K562 (cell line): ENCODE measurements at regions not wholly inside any gene's neighbourhood (a gene's known extent, or its start where the extent isn't known, plus 50 kb on each side); places are given as distances from the start of the nearest gene placed in this dataset.

Experiments used
- FOSL1 ChIP-seq: fragments of 200-800 bp; sonication (Bioruptor generic); conservative IDR thresholded peaks from 2 replicates; pipeline ENCODE4 v1.6.1; 2016; ENCODE audit warnings: missing genetic modification characterization, missing compliant biosample characterization
- L3MBTL2 ChIP-seq: fragments of 450-650 bp; IDR thresholded peaks from 2 replicates; pipeline ENCODE4 v1.6.1; 2016; ENCODE audit warnings: mild to moderate bottlenecking, moderate library complexity
- NBN ChIP-seq: fragments of 450-650 bp; IDR thresholded peaks from 2 replicates; pipeline ENCODE4 v1.6.1; 2016; ENCODE audit warnings: low read depth, mild to moderate bottlenecking
- ZFP36 ChIP-seq: fragments of 150-350 bp; IDR thresholded peaks from 2 replicates; pipeline ENCODE4 v1.6.1; 2018; ENCODE audit warnings: low read length, low read depth; ENCODE audit not compliant: partially characterized antibody
- ZNF232 ChIP-seq: sonication (generic); formaldehyde crosslinking; IDR thresholded peaks from 2 replicates; pipeline ENCODE4 v1.8.0; 2022; ENCODE audit warnings: mild to moderate bottlenecking, missing genetic modification reagents
- TF ChIP-seq, protein P1 (sequence below): fragments of 450-650 bp; IDR thresholded peaks from 2 replicates; pipeline ENCODE4 v1.6.1; 2016; ENCODE audit warnings: borderline replicate concordance
- TF ChIP-seq, protein P2 (sequence below): fragments of 450-650 bp; formaldehyde crosslinking; IDR thresholded peaks from 2 replicates; pipeline ENCODE4 v1.4.0; 2022; ENCODE audit warnings: missing genetic modification characterization
- TF ChIP-seq, protein P3 (sequence below), 3 experiments: IDR thresholded peaks in 2 of 3; conservative IDR thresholded peaks in 1 of 3; 2 replicates each; pipeline ENCODE4 v1.5.1; 2011 to 2012; ENCODE audit warnings: low read length in 3 of 3, mild to moderate bottlenecking in 3 of 3, control low read depth in 2 of 3, improper control_type of control experiment in 1 of 3, inconsistent platforms in 1 of 3, low read depth in 1 of 3, mixed read lengths in 1 of 3, moderate library complexity in 1 of 3; ENCODE audit not compliant: insufficient read depth in 2 of 3
- TF ChIP-seq, protein P4 (sequence below), 2 experiments: IDR thresholded peaks; 2 replicates each; pipeline ENCODE4 v1.6.1; 2011; ENCODE audit warnings: borderline replicate concordance in 1 of 2, control low read depth in 1 of 2, low read depth in 1 of 2, low read length in 1 of 2, mild to moderate bottlenecking in 1 of 2, mixed read lengths in 1 of 2, moderate library complexity in 1 of 2; ENCODE audit not compliant: insufficient read depth in 1 of 2, insufficient read length in 1 of 2, poor library complexity in 1 of 2, severe bottlenecking in 1 of 2; ENCODE audit errors: extremely low read depth in 1 of 2
- TF ChIP-seq, protein P5 (sequence below): fragments of 250-450 bp; sonication (Bioruptor Pico); IDR thresholded peaks from 2 replicates; pipeline ENCODE4 v1.5.0; 2020; ENCODE audit warnings: mild to moderate bottlenecking
- TF ChIP-seq, protein P6 (sequence below): fragments of 250-450 bp; sonication (Bioruptor Pico); IDR thresholded peaks from 2 replicates; pipeline ENCODE4 v1.5.0; 2020; ENCODE audit warnings: mild to moderate bottlenecking, borderline replicate concordance

DNA sequence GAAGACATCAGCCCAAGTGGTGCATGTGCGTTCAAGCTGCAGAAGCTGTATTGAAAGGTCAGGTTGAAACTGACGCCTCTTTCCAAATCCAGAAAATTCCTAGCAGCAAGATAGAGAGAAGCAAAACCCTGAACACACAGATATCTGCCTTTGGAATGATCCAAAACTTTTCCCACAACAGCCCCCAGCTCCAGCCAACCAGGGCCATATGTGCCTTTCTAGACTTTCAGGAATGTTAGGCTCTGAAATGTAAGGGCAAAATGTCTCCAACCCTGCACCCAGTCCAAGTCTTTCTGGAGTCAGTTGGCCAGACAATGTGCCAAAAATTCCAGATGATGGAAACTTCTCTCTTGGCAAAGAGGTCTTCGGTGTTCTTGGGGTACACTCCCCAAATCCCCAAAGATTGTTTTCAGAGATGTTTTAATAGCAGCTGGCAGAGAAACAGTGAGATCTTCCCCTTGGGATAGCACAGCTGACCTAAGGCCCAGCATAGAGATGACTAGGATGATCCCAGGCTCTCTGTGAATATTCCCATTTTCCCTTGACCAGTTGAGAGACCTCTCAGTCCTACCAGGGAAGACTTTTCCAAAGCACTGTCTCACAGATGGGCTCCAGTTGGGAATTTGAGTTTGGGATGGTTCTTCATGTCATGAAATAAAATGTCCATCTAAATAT is 440.4 kb upstream of the CD180 start:
- TF ChIP-seq FOSL1 (tag): no peak
- TF ChIP-seq, protein P1, sequence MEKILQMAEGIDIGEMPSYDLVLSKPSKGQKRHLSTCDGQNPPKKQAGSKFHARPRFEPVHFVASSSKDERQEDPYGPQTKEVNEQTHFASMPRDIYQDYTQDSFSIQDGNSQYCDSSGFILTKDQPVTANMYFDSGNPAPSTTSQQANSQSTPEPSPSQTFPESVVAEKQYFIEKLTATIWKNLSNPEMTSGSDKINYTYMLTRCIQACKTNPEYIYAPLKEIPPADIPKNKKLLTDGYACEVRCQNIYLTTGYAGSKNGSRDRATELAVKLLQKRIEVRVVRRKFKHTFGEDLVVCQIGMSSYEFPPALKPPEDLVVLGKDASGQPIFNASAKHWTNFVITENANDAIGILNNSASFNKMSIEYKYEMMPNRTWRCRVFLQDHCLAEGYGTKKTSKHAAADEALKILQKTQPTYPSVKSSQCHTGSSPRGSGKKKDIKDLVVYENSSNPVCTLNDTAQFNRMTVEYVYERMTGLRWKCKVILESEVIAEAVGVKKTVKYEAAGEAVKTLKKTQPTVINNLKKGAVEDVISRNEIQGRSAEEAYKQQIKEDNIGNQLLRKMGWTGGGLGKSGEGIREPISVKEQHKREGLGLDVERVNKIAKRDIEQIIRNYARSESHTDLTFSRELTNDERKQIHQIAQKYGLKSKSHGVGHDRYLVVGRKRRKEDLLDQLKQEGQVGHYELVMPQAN: no peak
- TF ChIP-seq, protein P2, sequence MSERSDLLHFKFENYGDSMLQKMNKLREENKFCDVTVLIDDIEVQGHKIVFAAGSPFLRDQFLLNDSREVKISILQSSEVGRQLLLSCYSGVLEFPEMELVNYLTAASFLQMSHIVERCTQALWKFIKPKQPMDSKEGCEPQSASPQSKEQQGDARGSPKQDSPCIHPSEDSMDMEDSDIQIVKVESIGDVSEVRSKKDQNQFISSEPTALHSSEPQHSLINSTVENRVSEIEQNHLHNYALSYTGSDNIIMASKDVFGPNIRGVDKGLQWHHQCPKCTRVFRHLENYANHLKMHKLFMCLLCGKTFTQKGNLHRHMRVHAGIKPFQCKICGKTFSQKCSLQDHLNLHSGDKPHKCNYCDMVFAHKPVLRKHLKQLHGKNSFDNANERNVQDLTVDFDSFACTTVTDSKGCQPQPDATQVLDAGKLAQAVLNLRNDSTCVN (CRISPR knock-in tag): no peak
- TF ChIP-seq ZNF232 (CRISPR knock-in tag): no peak
- no peak for TF ChIP-seq ZFP36
- TF ChIP-seq, protein P3, sequence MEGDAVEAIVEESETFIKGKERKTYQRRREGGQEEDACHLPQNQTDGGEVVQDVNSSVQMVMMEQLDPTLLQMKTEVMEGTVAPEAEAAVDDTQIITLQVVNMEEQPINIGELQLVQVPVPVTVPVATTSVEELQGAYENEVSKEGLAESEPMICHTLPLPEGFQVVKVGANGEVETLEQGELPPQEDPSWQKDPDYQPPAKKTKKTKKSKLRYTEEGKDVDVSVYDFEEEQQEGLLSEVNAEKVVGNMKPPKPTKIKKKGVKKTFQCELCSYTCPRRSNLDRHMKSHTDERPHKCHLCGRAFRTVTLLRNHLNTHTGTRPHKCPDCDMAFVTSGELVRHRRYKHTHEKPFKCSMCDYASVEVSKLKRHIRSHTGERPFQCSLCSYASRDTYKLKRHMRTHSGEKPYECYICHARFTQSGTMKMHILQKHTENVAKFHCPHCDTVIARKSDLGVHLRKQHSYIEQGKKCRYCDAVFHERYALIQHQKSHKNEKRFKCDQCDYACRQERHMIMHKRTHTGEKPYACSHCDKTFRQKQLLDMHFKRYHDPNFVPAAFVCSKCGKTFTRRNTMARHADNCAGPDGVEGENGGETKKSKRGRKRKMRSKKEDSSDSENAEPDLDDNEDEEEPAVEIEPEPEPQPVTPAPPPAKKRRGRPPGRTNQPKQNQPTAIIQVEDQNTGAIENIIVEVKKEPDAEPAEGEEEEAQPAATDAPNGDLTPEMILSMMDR (IDR thresholded peaks at IDR 0.05 in 2 of 3, conservative IDR thresholded peaks at IDR 0.05 in 1 of 3; ENCODE audit: insufficient read depth in 2 of 3, low read depth in 1 of 3, low read length in 3 of 3): no peak
- TF ChIP-seq, protein P4, sequence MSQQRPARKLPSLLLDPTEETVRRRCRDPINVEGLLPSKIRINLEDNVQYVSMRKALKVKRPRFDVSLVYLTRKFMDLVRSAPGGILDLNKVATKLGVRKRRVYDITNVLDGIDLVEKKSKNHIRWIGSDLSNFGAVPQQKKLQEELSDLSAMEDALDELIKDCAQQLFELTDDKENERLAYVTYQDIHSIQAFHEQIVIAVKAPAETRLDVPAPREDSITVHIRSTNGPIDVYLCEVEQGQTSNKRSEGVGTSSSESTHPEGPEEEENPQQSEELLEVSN (IDR thresholded peaks at IDR 0.05; ENCODE audit: borderline replicate concordance in 1 of 2, extremely low read depth in 1 of 2, insufficient read depth in 1 of 2, insufficient read length in 1 of 2, low read depth in 1 of 2, low read length in 1 of 2, poor library complexity in 1 of 2, severe bottlenecking in 1 of 2): no peak
- no peak for TF ChIP-seq NBN
- TF ChIP-seq, protein P5, sequence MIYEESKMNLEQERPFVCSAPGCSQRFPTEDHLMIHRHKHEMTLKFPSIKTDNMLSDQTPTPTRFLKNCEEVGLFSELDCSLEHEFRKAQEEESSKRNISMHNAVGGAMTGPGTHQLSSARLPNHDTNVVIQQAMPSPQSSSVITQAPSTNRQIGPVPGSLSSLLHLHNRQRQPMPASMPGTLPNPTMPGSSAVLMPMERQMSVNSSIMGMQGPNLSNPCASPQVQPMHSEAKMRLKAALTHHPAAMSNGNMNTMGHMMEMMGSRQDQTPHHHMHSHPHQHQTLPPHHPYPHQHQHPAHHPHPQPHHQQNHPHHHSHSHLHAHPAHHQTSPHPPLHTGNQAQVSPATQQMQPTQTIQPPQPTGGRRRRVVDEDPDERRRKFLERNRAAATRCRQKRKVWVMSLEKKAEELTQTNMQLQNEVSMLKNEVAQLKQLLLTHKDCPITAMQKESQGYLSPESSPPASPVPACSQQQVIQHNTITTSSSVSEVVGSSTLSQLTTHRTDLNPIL (CRISPR knock-in tag): no peak
- no peak for TF ChIP-seq L3MBTL2
- TF ChIP-seq, protein P6, sequence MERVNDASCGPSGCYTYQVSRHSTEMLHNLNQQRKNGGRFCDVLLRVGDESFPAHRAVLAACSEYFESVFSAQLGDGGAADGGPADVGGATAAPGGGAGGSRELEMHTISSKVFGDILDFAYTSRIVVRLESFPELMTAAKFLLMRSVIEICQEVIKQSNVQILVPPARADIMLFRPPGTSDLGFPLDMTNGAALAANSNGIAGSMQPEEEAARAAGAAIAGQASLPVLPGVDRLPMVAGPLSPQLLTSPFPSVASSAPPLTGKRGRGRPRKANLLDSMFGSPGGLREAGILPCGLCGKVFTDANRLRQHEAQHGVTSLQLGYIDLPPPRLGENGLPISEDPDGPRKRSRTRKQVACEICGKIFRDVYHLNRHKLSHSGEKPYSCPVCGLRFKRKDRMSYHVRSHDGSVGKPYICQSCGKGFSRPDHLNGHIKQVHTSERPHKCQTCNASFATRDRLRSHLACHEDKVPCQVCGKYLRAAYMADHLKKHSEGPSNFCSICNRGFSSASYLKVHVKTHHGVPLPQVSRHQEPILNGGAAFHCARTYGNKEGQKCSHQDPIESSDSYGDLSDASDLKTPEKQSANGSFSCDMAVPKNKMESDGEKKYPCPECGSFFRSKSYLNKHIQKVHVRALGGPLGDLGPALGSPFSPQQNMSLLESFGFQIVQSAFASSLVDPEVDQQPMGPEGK (CRISPR knock-in tag): no peak
